HG02970 (cell line): ENCODE measurements at regions not wholly inside any gene's neighbourhood (a gene's known extent, or its start where the extent isn't known, plus 50 kb on each side); places are given as distances from the start of the nearest gene placed in this dataset.
"Not testable (repeated sequence)": the region's sequence is repeated elsewhere in the genome, so short reads cannot be mapped to it uniquely, and the experiment has no call there.

Experiments used
- ATAC-seq: cut with Tn5 transposase; IDR thresholded peaks from one replicate; pipeline ENCODE4 v1.9.1; 2021; ENCODE audit warnings: mild to moderate bottlenecking, moderate library complexity, moderate number of reproducible peaks; ENCODE audit not compliant: unreplicated experiment, low FRiP score

GRCh38 chr4:62491756-62492155 is 1291.6 kb downstream of the ADGRL3 start:
- ATAC-seq = not testable (repeated sequence)

DNA sequence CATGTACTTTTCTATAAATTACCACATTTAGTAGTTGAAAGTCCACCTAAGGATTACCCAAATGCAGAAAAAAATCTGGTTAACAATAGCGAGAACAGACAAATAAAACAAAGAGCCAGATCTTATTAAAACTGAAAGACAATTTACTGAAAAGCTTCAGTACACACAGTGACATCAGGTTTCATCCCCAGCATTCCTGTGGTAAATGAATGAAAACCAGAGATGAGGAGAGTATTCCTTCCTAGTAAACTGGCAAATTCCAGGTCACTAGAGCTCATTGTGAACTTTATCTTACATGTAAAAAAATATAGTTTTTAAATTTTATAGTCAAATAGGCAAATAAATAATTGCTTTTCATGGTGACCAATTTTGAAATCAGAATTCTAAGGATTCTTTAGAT is 1290.5 kb downstream of the ADGRL3 start:
- no peak for ATAC-seq

DNA sequence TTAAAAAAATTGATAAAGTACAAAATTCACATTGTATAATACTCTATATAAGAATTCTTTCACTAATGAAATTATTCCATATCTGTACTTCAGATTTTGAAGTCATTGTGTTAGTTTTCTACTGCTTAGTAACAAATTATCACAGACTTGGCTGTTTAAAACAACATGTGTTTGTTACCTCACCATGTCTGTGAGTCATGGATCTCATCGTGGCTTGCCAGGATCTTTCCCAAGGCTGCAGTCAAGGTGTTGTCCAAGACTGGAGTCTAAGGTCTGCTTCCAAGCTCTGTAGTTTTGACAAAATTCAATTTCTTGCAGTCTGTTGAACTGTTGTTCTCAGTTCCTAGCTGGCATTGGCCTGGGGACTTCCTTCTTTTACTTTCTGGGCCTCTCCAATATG is 1286.9 kb downstream of the ADGRL3 start:
- no peak for ATAC-seq

DNA sequence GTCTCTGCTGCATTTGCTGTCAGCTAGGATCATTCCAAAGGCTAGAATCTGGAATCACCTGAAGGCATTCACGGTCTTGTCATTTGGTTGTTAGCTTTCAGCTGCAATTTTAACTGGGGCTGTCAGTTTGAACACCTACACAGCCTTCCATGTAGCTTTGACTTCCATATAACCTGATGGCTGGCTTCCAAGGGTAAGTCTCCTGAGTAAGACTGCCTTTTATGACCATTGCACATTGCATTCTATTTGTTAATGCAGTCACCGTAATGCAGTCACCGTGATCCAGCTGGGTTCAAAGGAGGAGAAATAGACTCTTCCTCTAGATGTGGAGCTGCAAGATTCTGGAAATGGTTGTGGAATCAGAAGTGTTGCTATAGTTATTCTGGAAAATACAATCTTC is 1284.2 kb downstream of the ADGRL3 start:
- no peak for ATAC-seq

GRCh38 chr4:62482355-62482754 is 1282.2 kb downstream of the ADGRL3 start:
- no peak for ATAC-seq

DNA sequence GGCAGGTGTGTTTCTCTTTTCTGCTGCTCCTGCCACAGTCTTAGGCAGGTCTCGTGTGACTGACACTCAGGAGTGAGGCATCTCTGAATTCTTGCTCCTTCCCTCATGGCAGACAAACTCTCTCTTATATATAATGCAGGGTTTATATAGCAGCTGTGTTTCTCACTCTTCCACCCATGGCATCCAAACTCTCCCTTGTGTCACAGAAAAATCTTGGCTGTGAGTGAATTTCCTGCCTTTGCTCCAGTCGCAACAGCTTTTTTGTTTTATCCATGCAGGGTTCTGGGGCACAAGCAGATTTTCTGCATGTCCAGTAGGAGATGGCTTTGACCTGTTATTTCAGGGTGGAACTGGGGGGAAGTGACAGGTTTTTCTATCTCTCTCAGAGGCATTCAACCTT is 1275.5 kb downstream of the ADGRL3 start:
- ATAC-seq = no peak

DNA sequence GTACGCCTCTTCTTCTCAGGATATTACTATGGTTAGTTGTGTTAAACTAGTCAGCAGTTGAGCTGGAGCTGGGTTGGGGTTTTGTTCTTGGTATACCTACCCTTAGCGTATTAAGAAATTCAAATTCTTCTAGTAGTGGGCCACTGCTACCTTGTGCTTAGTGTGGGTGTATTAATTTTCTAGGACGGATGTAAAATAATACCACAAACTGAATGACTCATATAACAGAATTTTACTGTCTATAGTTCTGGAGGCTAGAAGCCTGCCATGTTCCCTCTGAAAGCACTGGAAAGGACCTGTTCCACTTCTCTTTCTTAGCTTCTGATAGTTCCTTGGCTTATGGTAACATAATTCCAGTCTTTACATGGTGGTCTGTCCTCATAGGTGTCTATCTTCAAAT is 1274.7 kb downstream of the ADGRL3 start:
- no peak for ATAC-seq

- no peak for ATAC-seq
These were observed 1270.9 kb downstream of the ADGRL3 start for GRCh38 chr4:62471021-62471420.

GRCh38 chr4:62470421-62470983 is 1270.4 kb downstream of the ADGRL3 start:
- no peak for ATAC-seq

GRCh38 chr4:62470020-62470419 is 1269.9 kb downstream of the ADGRL3 start:
- ATAC-seq = no peak

DNA sequence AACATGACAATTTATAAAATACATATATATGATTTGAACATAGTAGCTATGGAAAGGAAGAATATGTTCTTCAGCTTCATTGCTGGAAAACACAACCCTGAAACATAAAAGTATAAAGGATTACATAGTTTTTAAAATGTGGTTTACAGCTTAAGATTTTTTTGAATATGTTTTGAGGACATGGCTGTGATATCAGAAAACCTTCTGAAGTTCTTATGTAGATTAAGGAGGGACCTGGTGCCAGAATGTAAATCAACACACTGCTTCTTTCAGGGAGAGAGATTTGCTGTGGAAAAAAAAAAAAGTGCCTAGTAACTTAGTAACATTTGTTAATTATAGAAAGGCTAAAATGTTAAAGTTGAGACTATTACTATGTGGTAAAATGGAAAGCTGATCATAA is 1261.8 kb downstream of the ADGRL3 start:
- no peak for ATAC-seq

GRCh38 chr4:62460329-62460728 is 1260.2 kb downstream of the ADGRL3 start:
- no peak for ATAC-seq

DNA sequence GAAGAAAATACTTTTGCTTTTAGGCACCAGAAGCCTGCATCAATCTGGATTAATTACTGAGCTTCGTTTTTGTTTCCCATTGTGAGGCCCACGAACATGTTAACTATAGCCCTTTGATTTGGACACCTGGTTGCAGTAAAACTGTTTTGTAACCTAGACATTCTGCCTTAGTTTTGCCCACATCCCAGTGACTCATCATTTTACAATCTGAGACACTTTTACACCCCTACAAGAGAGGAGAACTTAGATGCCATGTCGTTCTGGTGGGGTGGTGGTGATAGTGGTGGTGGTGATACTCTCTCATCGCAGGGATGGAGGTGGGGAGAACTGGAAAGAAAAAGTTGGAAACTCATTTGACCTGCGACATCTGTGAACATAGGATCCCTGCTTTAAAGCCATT is 1257.2 kb downstream of the ADGRL3 start:
- no peak for ATAC-seq

- ATAC-seq = no peak
These were observed 1255.7 kb downstream of the ADGRL3 start for GRCh38 chr4:62455871-62456270.

- no peak for ATAC-seq
These were observed 1254.4 kb downstream of the ADGRL3 start for GRCh38 chr4:62454535-62454934.

GRCh38 chr4:62450740-62451139 is 1250.6 kb downstream of the ADGRL3 start:
- no peak for ATAC-seq

- ATAC-seq = no peak
These were observed 1249.4 kb downstream of the ADGRL3 start for GRCh38 chr4:62449538-62449937.

DNA sequence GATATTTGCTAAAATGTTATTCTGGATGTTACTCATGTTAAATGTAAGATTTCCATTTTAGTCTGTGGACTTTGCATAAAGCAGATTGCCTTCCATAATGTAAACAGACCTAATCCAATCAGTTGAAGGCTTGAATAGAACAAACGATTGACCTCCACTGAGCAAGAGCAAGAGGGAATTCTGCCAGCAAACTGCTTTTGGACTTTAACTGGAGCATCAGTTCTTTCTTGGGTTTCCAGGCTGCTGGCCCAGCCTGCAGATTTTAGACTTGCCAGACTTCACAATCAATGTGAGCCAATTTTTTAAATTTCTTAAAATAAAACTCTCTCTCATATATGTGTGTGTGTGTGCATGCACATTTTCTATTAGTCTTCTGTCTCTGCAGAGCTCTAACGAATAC is 1248.8 kb downstream of the ADGRL3 start:
- no peak for ATAC-seq

GRCh38 chr4:62439051-62439450 is 1238.9 kb downstream of the ADGRL3 start:
- ATAC-seq = no peak

- no peak for ATAC-seq
These were observed 1234.8 kb downstream of the ADGRL3 start for GRCh38 chr4:62434921-62435320.

GRCh38 chr4:62431513-62432231 is 1231.5 kb downstream of the ADGRL3 start:
- ATAC-seq = not testable (repeated sequence)

DNA sequence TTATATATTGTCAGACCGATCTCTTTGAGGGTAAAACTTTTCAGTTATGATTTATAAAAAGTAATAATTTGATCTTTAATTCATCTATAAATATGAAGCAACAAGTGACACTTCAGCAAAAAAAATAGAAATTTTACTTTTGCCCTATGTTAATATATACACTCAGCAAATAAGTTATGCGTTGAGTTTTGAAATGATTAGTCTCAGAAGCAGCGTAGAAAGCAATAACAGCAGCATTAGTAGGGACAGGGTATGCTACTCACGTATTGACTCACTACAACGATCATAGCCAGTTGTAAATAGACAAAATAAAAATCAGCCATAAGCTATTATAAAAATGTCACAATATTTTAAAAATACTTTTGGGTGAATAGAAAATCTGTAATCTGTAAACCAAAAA is 1229.2 kb downstream of the ADGRL3 start:
- no peak for ATAC-seq
